ENCODE measurements at regions not wholly inside any gene's neighbourhood (a gene's known extent, or its start where the extent isn't known, plus 50 kb on each side); places are given as distances from the start of the nearest gene placed in this dataset.

- no peak overlapping the region for H3K27ac ChIP-seq
- no peak for ATAC-seq
- no peak for DNase-seq
- H3K27me3 ChIP-seq: no peaks in the 10 kb centered on the region
- H3K4me3 ChIP-seq: no peak overlapping the region
- intact Hi-C loops (cut with DNase I): no loop called here
- H3K9me3 ChIP-seq: no peaks in the 10 kb centered on the region
- TF ChIP-seq CTCF (IDR thresholded peaks at IDR 0.05) (no peak), POLR2A (IDR thresholded peaks at IDR 0.05) (no peak)
- H3K36me3 ChIP-seq: no peaks in the 10 kb centered on the region
- WGBS (ENCODE audit: insufficient coverage, low coverage, low lambda C conversion rate, missing lambda C conversion rate): 88% methylated on average over 1 of the region's 3 CpGs
- no peaks in the 10 kb centered on the region for H3K4me1 ChIP-seq
Observed at GRCh38 chr14:71594821-71595220, 337.4 kb upstream of the RGS6 start.

DNA sequence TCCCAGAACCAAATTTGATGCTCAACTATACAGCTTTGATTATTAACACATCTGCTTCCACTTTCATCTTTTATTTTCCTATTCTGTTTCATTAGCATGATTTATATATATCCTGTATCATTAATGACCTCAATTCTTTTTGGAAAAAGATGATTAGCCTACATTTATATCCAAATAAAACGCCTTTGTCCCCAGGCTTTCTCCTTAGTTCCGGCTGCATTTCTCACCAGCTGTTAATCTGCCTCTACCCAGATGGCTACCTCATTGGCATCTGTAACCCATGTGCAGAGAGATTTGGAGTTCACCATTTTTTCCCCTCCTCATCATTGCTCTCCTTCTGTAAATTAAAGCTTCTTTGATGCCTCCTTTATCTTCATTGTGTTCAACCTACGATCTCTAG is 336.8 kb upstream of the RGS6 start:
- DNase-seq: no peak
- no peak overlapping the region for H3K27ac ChIP-seq
- peaks cover 0 to 4% (median 1%) of the 10 kb centered on the region in 4 donors for H3K9me3 ChIP-seq
- no peak for TF ChIP-seq CTCF (IDR thresholded peaks at IDR 0.05)
- no peak for TF ChIP-seq POLR2A (IDR thresholded peaks at IDR 0.05)
- 96% methylated on average over 2 of the region's 3 CpGs for WGBS (ENCODE audit: insufficient coverage, low coverage, low lambda C conversion rate, missing lambda C conversion rate)
- no peaks in the 10 kb centered on the region for H3K4me1 ChIP-seq
- H3K36me3 ChIP-seq: no peaks in the 10 kb centered on the region
- ATAC-seq: no peak
- no peak overlapping the region for H3K4me3 ChIP-seq
- H3K27me3 ChIP-seq: no peaks in the 10 kb centered on the region
- intact Hi-C loops (cut with DNase I): no loop called here

DNA sequence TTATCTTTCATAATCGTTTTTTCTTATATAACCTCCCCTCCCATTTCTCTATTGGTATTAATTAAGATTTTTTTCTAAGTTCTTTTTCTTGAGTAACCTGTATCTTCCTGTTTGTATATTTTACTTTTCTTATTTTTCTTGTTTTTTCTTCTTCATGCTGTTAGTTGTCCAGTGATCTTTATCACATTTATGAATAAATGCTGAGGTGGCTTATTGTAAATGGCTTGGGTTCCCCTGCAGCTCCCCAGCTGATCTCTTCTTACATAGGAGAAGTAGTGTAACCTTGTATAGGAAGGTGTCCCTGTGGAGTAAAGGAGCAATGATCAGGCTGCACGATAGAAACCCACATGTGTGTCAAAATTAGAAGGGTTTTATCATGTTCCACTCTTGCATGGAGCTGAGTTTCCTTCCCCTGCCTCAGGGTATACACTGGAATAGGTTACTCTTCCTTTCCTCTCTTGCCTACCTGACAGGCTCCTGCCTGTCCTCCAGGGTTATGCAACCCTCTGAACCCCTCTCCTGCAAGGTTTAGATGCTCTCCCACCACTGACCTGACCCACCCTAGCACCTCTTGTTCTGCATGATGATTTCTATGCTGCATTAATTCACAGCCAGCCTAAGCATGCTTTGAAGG is 334.8 kb upstream of the RGS6 start:
- H3K4me1 ChIP-seq: no peaks in the 10 kb centered on the region
- DNase-seq: no peak
- intact Hi-C loops (cut with DNase I): no loop called here
- no peak for ATAC-seq
- no peak overlapping the region for H3K4me3 ChIP-seq
- WGBS (ENCODE audit: insufficient coverage, low coverage, low lambda C conversion rate, missing lambda C conversion rate): 59% methylated on average over 2 of the region's 2 CpGs
- H3K27me3 ChIP-seq: no peaks in the 10 kb centered on the region
- H3K9me3 ChIP-seq: peaks cover 0 to 5% (median 2%) of the 10 kb centered on the region in 4 donors
- no peak overlapping the region for H3K27ac ChIP-seq
- TF ChIP-seq CTCF (IDR thresholded peaks at IDR 0.05) (no peak), POLR2A (IDR thresholded peaks at IDR 0.05) (no peak)
- H3K36me3 ChIP-seq: no peaks in the 10 kb centered on the region

- TF ChIP-seq POLR2A (IDR thresholded peaks at IDR 0.05): no peak
- no peak for TF ChIP-seq CTCF (IDR thresholded peaks at IDR 0.05)
- Histone ChIP-seq H3K4me1 (no peaks in the 10 kb centered on the region), H3K27ac (no peak overlapping the region), H3K27me3 (no peaks in the 10 kb centered on the region), H3K9me3 (peaks cover 0 to 5% (median 2%) of the 10 kb centered on the region in 4 donors), H3K36me3 (no peaks in the 10 kb centered on the region), H3K4me3 (no peak overlapping the region)
- WGBS (ENCODE audit: insufficient coverage, low coverage, low lambda C conversion rate, missing lambda C conversion rate): 74% methylated on average over 4 of the region's 4 CpGs
- ATAC-seq (no peak), DNase-seq (no peak)
- intact Hi-C loops (cut with DNase I): no loop called here
Observed at GRCh38 chr14:71597955-71598660, 334.1 kb upstream of the RGS6 start.

All from right lobe of liver (tissue), 6 donors.